ENCODE measurements at regions not wholly inside any gene's neighbourhood (a gene's known extent, or its start where the extent isn't known, plus 50 kb on each side); places are given as distances from the start of the nearest gene placed in this dataset.
"Not testable (repeated sequence)": the region's sequence is repeated elsewhere in the genome, so short reads cannot be mapped to it uniquely, and the experiment has no call there.

DNA sequence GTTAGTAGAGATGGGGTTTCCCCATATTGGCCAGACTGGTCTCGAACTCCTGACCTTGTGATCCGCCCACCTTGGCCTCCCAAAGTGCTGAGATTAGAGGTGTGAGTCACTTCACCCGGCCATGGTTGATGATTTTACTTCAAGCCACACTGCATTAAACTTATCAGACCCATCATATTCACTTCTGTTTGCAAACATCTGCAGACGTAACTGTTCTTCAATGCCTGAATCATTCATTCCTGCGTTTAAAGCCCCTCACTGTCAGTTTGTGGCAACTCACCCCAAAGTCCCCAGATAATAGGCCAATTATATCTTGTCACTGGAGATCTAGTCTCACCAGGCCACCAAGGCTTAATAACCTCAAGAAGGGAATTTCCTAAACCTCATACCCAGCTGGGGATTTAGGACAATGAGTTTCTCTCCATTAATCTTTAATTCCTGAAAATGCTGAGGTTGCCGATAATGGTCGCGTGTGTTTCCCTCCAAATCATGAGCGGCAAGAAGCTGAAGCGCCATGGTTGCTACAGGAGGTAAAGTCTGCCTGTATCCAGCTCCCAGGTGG lies 229.6 kb downstream of the LY86 start:
- DNase-seq = no peak

DNA sequence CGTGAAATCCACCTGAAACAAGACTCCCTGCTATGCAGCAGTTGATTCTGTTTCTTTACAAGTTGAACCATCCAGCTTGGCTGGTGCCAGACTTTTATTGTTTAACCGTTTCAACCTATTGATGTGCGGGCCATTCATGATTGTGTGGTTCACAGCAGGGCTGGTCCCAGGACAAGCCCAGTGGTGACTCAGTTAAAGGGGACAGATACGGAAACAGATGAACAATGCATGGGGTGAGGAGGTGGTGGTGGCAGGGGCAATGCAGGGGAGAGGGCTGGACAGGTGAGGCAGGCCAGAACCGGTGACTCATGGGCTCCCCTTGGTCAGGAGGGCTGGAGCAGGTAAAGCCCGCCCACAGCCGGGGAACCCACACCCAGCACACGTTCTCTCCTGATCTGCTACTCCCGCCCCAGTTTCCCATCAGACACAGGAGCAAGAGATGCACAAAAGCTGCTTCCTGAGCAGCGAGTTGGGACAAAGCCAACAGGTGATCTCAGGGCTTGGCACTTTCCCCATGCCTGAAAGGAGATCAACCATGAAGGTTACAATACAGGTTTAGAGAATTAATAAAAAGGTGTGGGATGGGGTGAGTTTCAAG lies 232.2 kb downstream of the LY86 start:
- DNase-seq = no peak

DNA sequence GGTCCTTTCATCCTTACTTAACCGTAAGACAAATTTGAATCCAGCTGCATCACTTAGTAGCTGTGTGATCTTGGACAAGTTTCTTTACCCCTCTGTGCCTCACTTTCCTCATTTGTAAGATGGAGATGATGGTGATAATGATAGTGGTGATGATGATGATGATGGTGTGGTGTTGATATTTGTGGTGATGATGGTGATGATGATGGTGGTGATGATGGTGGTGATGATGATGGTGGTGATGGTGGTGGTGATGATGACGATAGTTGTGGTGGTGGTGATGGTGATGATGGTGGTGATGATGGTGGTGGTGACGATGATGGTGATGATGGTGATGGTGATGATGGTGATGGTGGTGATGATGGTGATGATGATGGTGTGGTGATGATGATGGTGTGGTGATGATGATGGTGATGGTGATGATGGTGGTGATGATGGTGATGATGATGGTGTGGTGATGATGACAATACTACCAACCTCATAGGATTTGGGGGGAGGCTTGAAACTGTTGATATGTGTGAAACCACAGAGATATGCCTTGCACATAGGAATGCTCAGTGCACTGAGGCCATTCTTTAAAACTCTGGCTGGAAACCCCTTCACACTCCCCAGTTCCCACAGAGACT lies 233.2 kb downstream of the LY86 start:
- no peak for DNase-seq

DNA sequence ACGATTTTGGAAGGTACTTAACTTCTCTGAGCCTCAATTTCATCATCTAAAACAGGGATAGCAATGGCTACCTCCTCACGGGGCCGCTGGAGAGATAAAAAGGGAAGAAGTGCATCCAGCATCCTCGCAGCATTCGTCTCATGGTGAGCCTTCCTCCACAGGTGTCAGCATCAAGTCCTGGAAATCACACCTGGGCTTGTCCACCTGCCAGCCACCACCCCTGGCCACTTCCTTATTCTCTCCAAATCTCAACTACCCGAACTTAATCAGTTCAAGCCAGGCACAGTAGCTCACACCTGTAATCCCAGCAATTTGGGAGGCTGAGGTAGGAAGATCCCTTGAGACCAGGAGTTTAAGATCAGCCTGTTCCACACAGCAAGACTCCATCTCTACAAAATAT lies 234.5 kb downstream of the LY86 start:
- no peak for DNase-seq

DNA sequence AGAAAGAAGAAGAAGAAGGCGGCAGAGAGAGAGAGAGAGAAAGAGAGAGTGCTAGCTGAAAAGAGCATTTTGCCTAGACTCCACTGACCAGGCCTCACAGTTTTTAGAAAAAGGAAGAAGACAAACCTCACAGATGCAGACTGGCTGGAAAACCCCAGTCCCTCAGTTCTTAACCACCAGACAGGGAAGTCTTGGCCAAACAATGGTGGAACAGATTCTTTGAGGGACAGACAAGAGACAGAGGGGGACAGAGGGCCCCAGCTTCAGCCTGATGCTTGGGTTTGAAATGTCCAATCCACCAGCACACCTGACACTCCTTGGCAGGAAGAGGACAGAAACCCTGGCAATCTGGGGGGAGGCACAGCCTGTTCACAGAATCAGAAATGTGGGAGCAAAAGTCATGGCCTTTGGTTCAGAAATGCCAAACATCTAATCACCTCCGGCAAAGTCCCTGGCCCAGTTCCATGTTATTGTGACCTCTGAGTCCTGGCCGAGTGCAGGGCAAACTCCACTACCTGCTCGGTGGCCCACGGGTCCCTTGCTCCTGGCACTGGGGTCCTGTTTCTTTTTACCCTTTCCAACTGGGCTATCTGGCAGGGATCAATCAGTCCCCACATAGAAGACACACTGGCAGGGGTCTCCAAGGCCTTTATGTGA lies 235.2 kb downstream of the LY86 start:
- DNase-seq = no peak

DNA sequence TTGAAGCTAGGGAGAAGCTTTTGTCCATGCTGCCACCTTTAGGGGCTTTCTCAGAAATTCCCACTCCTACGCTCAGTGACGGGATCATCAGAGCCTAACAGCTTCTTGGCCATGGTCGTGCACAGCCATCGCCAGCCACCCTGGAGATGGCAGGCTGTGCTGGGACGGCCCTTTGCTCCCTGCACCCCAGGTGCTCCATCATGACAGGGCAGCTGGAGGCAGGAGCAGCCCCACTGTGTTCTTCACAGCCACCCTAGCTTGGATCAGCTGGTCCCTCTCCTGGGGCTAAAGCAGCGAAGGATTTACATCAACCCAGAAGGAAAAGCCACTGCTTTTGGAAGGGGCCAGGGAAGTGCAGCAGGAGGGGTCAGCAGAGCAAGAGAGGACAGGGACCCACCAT lies 235.9 kb downstream of the LY86 start:
- no peak for DNase-seq

DNA sequence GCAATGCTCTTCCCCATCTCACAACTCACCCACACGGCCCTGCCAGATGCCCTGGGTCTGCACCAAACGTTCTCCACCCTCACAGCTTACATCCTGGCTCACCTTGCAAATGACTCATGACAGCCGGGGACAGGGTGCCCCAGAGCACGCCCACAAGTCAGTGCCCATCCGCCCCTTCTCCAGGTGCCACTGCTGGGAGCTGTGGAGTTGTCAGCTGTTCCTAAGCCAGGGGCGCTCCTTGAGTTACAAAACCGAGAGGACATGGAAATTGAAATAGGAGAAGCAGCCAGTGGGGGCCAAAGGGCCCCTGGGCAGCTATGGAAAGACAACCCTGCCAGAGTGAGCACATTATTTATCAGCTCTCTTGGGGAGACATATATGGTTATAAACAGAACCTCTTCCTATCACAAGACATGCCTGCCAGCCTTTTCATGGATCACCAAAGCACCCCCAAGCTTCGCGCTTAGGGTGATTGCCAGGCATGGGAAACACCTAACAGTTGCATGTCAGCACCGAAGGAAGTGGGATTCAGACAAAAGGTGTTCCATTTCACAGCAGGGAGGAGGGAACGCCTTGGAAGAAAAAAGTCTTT lies 236.8 kb downstream of the LY86 start:
- DNase-seq = no peak

DNA sequence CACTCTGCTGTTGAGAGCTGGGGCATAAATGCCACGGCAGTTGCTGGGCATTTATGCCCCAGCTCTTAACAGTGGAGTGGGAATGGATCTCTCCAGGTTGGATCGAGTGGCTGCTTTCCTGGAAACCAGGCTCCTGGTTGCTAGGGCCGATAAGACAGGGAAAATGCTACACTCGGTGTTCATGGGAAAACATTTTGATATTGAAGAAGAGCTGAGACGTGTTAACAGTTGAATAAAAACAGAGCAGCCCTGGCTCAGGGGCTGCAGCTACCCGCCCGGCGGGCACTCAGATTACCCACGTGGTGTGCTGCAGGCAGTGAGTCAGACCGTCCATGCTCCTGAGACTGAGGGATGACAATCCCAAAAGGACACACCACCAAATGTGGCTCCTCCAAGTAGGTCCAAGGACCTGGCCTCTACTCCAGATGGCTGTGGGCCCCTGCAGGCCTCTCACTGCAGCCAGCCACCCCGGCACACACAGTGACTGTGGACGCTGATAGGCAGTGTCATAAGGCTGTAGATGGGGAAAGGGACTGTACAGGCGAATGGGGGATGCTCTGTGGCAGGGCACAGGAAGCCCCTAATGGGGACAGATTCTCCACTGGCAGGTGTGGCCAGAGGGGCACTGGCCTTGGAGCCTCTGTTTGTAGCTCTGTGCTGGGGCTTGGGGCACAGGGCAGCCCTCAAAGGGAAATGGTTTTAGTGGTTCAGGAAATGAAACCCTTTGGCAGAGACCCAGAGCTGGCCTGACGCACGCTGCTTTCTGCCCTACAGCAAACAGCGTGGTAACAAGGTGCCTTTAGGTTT lies 237.8 kb downstream of the LY86 start:
- DNase-seq = no peak

DNA sequence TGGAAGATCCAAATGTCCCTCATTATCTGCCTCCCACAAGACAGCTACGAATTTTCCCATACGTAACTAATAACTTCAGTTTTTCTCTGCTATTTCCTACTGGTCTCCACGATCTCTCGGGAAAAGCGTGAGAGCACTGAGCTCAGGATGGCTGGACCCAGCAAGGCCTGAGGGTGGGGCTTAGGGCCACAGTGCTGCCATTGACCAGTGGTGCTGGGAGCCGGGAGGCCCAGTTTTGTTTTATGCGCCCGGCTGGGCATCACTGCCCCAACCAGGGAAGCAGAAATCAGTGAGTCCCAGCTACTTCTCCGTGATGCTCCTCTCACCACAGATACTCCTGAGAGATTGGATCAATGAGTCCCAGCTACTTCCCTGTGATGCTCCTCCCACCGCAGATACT lies 238.4 kb downstream of the LY86 start:
- no peak for DNase-seq

DNA sequence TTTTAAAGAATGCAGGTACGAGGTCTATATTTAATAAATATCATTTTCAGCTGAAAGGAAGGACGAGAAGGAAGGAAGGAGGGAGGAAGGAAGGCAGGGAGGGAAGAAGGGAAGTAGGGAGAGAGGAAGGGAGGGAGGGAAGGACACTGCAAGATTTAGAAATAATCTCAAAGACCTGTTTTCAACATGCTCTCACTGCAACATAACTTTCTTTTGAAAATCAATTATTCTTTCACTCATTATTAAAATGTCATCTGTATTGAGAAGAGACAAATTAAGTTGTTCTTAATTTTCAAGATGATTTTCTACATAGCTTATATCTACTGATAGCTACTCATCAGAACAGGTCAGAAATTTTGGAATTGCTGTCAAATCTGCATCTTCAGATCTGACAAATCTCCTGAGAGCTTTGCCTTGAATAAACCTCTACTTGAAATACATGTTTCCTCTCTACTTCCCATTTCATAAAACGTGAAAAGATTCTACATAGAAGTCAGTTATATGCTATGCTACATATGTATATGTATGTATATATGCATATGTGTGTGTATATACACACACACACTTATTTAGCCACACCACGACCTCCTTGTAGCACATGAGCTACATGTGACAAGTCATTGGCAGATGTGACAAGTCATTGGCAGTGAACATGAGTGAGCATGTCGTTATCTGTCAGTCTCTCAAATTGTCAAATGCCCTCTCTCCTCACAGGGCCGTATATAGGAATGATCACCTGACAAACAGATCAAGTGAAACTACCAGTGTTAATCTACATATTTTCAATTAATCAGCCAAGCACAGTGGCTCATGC lies 241.6 kb downstream of the LY86 start:
- DNase-seq = no peak

DNA sequence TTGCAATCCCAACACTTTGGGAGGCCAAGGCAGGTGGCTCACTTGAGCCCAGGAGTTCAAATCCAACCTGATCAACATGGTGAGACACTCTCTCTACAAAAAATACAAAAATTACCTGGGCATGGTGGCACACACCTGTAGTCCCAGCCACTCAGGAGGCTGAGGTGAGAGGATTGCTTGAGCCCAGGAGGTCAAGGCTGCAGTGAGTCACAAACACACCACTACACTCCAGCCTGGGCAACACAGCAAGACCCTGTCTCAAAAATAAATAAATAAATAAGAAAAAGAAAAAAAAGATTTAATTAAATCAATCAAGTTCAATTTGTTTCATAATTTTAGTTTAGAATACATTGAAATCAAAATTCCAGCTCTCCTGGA lies 242.2 kb downstream of the LY86 start:
- DNase-seq = not testable (repeated sequence)

DNA sequence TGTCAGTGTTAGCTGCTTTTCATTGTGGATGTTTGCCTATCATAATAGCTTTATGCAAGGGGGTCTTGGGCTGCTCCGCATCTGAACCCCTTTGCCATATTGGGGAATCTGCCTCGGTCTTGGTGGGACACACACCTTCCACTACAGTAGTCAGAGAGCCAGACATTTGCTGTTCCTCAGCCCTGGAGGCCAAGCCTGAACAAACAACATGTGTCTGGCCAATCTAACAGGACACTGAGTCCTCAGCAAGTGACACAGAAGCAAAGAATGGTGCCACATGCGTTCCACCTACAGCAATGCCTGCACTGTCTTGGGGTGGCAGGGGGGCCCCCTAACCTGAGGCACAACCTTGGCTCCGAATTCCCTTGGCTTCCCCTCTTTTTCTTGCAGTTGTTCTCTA lies 243.9 kb downstream of the LY86 start:
- no peak for DNase-seq

DNA sequence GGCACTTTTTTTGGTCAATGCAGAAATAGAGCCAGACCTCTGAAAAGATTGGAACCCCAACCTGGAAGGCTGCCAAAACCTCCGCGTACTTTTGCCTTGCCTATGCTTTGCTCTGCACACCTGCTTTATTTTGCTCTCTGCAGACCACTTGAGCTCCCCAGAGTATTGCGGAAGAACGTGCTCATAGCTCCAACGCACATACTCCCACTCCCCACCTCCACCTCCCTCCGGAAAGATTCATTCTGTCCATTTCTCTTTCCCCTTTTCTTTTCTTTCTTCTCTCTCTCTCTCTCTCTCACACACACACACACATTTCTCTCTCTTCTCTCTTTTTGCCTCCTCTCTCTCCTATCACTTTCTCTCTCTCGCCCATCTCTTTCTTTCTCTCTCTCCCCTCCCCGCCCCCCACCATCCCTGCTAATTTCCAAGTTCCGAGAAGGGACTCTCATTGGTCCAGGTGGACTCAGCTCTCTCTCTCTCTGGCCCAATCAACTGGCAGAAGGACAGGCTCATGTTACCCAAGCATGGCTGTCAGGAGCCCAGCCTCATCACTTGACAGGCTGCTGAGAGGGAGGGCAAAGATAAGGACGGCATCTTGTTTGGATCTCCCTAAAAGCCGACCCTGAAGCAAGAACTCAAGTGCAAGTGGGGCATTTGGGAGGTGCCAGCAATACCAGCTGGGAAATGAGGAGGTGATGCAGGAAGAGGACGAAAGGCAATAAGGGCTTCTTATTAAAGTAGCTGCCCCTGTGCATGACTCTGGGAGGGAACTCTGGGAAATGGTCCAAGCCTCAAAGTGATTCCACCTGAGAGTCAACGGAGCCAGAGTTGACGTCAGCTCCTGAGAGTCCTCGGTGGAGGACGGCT lies 246.1 kb downstream of the LY86 start:
- DNase-seq = no peak

DNA sequence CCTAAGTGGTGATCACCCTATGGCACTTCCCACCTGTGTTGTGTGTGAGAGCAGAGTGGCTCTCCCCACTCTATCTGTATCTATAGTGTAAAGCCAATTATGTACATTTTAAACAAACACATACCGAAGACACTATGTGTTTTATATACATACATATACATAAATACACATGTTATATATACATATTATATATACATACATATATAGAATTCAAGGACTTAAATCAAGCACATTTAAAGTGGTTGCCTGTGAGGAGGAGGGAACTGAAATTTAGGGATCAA lies 246.6 kb downstream of the LY86 start:
- no peak for DNase-seq

DNA sequence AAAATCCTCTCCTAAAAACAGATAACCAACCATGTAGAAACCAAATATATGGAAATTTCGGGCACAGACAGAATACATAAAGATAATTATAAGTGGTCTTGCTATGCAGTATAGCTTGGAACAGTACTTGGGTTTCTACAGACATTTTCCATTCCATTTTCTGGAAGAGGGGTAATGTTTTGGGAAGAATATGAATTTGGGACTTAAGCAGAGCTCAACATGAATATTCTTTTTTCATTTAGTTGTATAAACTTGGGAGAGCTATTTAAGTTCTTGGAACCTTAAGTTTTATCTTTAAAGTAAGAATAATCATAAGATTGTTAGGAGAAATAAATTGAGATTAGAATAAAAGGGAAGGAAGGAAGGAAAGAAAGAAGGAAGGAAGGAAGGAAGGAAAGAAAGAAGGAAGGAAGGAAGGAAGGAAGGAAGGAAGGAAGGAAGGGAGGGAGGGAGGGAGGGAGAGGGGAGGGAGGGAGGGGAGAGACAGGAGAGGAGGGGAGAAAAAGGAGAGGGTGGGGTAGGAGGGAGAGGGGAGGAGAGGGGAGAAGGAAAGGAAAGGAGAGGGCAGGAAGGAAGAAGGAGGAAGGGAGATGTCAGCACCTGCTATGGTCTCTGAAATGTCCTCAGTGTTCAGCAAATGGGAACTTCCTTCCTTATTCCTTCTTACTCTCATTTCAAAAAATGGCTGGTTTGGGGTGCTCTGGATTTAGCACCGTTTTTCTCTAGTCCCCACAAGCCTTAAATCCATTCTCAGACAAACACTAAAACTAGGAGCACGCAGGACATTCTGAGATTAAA lies 248.3 kb downstream of the LY86 start:
- DNase-seq = no peak

DNA sequence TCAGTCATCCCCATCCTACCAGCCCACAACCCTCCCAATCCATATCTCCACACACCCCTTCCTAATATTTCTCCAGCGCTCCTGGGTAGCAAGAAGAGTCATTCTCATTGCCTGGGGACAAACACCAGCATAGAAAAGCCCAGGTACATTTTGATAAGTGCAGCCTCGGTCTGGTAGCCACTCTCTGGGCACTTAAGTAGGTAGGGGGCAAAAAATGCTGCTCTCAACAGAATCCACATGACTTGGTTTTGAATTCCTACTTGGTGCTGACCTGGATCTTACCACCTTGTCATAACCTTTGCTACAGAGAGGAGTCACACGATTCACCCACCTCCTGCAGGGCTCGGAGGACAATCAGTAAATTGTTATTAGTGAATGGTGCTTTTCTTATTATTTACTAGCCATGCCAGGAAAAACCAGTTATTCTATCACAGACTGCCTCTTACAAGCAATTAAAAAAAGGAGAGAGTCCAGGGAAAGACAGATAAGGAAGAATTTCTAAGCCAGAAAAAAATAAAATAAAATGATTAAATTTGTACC lies 249.1 kb downstream of the LY86 start:
- DNase-seq = no peak

DNA sequence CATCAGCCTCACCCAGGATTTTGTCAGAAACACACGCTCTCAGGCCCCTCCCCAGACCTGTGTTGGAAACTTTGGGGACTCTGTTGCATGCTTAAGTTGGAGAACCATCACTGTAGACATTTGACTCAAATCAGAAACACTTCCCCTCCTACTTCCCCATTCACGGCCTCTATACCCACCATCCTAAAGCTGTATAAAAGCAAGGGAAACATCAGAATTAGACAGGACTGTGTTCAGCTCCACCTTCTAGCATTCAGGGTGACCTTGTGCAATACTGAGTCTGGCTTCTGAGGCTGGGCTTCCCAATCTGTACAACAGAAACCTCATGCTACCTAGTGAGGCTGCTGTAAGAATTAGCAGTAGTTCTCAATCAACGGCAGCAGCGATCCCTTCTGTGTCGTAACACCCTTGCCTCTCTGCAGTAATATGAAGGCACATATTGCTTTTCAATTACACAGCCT lies 252.3 kb downstream of the LY86 start:
- DNase-seq = no peak

DNA sequence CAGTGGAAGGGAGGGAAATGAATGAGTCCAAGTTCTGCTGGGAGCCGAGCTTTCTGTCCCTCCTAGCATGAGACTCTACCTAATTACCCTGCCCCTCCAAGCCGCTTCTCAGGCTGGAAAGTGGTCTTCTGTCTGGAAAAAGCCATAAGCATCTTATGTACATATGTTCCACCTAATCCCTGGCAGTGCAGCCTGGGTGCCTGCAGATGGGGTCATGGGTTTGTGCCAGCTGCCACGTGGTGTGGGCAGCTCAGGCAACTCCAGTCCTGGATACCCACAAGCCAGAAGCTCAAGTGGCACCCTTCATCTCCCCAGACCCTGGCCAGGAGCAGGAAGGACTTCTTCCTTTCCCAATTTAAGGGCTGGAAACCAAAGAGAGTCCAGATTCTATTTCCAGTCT lies 253.1 kb downstream of the LY86 start:
- DNase-seq = no peak

DNA sequence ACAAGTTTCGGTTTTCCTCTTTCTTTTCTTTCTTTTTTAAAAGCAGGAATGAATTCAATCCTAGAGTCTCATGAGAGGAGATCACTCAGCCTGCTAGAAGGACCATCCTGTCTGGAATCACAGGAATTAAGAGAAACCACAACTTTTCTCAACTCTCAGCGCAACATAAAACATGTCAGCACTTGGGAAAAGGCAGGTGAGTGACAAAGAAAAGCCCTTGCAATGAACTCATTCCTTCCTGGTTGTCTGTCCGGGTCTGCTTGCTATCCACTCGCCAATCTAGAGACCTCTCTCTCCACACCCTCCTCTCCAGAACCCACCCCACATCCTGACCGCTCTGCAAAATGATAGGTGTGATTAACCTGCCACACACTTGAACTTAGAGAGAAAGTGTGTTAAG lies 253.8 kb downstream of the LY86 start:
- DNase-seq = no peak

DNA sequence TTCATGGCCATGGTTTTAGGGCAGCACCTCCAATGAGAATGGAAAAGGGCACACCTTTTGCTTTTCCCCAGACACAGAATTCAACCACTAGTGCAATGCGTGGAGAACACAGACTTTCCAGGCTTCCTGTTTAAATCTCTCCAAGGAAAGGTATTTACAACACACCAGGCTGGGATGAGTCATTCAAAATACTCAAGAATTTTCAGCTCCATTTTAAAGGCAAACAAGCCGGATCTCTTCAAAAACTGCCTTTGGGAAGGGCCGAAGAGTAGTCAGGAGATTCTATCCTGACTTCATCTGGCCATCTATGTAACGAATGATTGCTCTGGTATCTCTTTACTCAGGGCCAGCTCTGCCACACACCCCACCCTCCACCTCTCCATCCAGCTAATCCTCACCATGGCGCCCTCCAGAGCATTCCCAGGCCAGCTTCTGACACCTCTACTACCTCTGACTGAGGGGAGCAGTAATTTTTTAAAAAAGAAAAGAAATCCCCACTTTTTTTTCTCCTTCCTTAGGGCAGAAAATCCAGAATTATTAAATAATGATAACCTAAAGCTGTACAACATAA lies 254.6 kb downstream of the LY86 start:
- DNase-seq = no peak

All from stimulated activated CD4-positive, alpha-beta T cell treated with anti-CD3 and anti-CD28 coated beads, Interleukin-2, amount 100 ng/mL, for 24 hours (primary cell).